ENCODE measurements at regions not wholly inside any gene's neighbourhood (a gene's known extent, or its start where the extent isn't known, plus 50 kb on each side); places are given as distances from the start of the nearest gene placed in this dataset.

GRCh38 chr9:108762348-108763055, 93.3 kb downstream of the ACTL7B start:
- TF ChIP-seq CTCF (IDR thresholded peaks at IDR 0.05) = no peak
- no peak for TF ChIP-seq POLR2A (IDR thresholded peaks at IDR 0.05)
